ENCODE measurements at regions not wholly inside any gene's neighbourhood (a gene's known extent, or its start where the extent isn't known, plus 50 kb on each side); places are given as distances from the start of the nearest gene placed in this dataset.
A peak's percentile ranks its signal among the peaks of the same experiment; 100 is the strongest.

DNA sequence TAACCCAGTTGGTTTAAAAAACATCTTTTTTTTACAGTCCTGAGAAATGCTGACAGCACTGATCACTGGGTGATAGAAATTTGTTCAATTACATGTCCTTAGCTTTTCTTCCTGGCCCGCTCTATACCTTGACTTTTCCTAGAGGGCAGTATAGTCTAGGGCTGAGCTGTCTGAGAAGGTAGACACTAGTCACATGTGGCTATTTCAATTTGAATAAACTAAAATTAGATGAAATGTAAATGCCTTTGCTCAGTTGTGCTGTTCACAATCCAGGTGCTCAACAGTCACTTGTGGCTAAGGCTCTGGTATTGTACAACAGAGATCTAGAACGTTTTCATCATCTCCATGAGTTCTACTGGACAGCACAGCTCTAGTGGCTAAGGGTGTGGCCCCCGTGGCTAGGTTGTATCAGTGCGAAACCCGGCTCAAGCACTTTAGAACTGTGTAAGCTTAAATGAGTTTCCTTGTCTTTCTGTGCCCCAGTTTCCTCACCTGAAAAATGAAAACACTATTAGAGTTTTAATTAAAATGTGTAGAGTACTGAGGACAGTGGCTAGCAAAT is 111.6 kb upstream of the WDR17 start:
- ChIA-PET POLR2A (no interaction called here), CTCF (interaction anchor here (0.7 to 1.1 kb wide), 3 partner anchors 18 to 387 kb away, joined by 3 to 10 read pairs (median 3); no protein-coding TSS in a partner anchor)
- DNase-seq (ENCODE audit: extremely low spot score), result peak; percentile 16
- no peak for TF ChIP-seq ZNF384 (IDR thresholded peaks at IDR 0.05)
- no peak for TF ChIP-seq HDGF (IDR thresholded peaks at IDR 0.05; ENCODE audit: borderline replicate concordance)
- TF ChIP-seq, protein P1, sequence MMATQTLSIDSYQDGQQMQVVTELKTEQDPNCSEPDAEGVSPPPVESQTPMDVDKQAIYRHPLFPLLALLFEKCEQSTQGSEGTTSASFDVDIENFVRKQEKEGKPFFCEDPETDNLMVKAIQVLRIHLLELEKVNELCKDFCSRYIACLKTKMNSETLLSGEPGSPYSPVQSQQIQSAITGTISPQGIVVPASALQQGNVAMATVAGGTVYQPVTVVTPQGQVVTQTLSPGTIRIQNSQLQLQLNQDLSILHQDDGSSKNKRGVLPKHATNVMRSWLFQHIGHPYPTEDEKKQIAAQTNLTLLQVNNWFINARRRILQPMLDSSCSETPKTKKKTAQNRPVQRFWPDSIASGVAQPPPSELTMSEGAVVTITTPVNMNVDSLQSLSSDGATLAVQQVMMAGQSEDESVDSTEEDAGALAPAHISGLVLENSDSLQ (IDR thresholded peaks at IDR 0.05), result no peak
- no peak for TF ChIP-seq TARDBP (IDR thresholded peaks at IDR 0.05)
- TF ChIP-seq CTBP1 (IDR thresholded peaks at IDR 0.05; ENCODE audit: borderline replicate concordance), result no peak
- no peak for TF ChIP-seq SUZ12 (IDR thresholded peaks at IDR 0.05)
- TF ChIP-seq FOXM1 (IDR thresholded peaks at IDR 0.05; ENCODE audit: borderline replicate concordance), result no peak
- TF ChIP-seq ARNT (IDR thresholded peaks at IDR 0.05), result no peak

DNA sequence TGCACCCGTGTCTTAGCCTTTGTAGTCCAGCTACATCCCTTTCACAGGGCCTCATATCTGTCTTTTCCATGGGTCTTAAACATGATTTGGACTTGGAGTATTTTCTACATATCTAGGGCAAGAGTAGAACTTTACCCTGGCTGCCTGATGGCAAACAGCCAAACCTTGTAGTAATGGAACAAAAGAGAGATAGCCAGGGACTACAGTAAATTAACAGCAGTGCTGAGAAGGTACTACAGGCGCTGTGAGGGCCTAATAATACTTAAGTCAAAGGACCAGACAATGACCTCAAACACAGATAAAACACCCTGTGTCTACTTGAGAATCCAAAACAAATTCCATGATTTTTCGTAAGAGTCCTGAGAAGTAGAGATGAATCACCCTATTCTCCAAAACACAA is 111.0 kb upstream of the WDR17 start:
- TF ChIP-seq L3MBTL2 (conservative IDR thresholded peaks at IDR 0.05), result no peak
- no peak for TF ChIP-seq FOXM1 (IDR thresholded peaks at IDR 0.05; ENCODE audit: borderline replicate concordance)
- TF ChIP-seq CTBP1 (IDR thresholded peaks at IDR 0.05; ENCODE audit: borderline replicate concordance), result no peak
- TF ChIP-seq BHLHE40 (IDR thresholded peaks at IDR 0.05; ENCODE audit: borderline replicate concordance), result no peak
- TF ChIP-seq LEF1 (IDR thresholded peaks at IDR 0.05; ENCODE audit: borderline replicate concordance), result no peak
- TF ChIP-seq SP1 (IDR thresholded peaks at IDR 0.05), result no peak
- no peak for TF ChIP-seq ARNT (IDR thresholded peaks at IDR 0.05)
- TF ChIP-seq ZNF384 (IDR thresholded peaks at IDR 0.05), result no peak
- POLR2A ChIA-PET, result no interaction called here
- DNase-seq (ENCODE audit: extremely low spot score), result no peak
- CTCF ChIA-PET, result no interaction called here

DNA sequence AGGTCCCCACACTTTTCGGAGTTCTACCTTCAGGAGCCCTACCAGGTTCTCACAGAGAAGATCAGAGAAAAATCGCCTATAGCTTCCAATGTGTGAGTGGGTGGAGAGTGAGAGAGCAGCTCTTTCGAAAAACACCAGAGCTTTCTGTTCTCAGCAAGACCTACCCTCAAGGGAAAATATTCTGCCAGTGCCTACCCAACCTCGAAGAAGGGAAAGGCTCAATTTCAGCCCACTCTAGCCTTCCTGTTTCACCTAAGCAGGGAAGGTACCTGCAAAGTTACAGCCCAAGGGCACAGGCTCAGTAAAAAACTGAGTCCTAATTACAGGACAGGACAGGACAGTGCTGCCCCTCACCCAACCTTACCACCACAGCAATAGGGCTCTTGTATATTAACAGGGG is 104.0 kb upstream of the WDR17 start:
- no peak for DNase-seq (ENCODE audit: extremely low spot score)
- CTCF ChIA-PET, result no interaction called here
- POLR2A ChIA-PET, result no interaction called here
- TF ChIP-seq, protein P1 (IDR thresholded peaks at IDR 0.05), result no peak
- no peak for TF ChIP-seq FOXA1 (IDR thresholded peaks at IDR 0.05)

DNA sequence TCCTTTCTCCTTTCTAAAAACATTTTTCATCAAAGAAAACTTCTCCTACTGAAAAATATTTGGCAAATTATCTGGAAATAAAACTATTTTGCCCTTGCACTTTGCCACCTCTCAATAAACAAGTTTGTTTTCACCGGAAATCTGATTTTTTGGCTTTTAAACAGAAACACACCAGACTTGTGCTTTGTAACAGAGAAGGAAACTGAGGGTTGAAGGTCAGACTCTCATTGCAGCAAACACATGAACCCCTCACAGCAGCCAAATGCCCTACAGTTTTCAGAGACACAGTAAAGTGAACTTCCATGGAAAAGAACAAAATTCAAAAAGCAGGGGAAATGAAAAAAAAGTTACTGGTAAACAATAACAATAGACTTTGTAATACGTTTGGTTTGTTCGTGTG is 95.6 kb upstream of the WDR17 start:
- CTCF ChIA-PET, result no interaction called here
- no peak for TF ChIP-seq L3MBTL2 (conservative IDR thresholded peaks at IDR 0.05)
- no peak for TF ChIP-seq TARDBP (IDR thresholded peaks at IDR 0.05)
- no peak for TF ChIP-seq BHLHE40 (IDR thresholded peaks at IDR 0.05; ENCODE audit: borderline replicate concordance)
- TF ChIP-seq, protein P1 (IDR thresholded peaks at IDR 0.05), result no peak
- no peak for TF ChIP-seq FOXK2 (IDR thresholded peaks at IDR 0.05)
- no peak for TF ChIP-seq FOXM1 (IDR thresholded peaks at IDR 0.05; ENCODE audit: borderline replicate concordance)
- no peak for TF ChIP-seq SUZ12 (IDR thresholded peaks at IDR 0.05)
- TF ChIP-seq ELF4 (IDR thresholded peaks at IDR 0.05), result no peak
- TF ChIP-seq FOXA1 (IDR thresholded peaks at IDR 0.05), result no peak
- TF ChIP-seq NFRKB (IDR thresholded peaks at IDR 0.05), result no peak
- TF ChIP-seq ARNT (IDR thresholded peaks at IDR 0.05), result no peak
- POLR2A ChIA-PET, result no interaction called here
- DNase-seq (ENCODE audit: extremely low spot score), result no peak

DNA sequence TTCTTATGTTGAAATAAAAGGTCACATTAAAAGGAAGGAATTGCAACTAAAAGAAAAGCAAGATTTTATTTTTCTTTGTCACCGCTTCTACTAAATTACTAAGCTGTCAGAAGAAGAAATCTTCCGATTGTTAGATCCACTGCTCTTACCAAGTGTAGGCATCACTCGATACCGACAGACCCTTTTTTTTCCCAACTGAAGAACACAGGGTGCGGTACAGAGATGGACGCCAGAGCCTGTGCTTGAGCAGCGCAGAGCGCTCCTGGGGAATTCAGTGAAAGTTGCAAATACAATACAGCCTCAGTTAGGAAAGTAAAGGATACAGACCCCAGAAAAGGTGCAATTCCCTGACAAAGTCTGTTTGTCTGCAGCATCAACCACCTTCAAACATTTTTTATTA is 94.9 kb upstream of the WDR17 start:
- DNase-seq (ENCODE audit: extremely low spot score), result no peak
- POLR2A ChIA-PET, result no interaction called here
- TF ChIP-seq ELF4 (IDR thresholded peaks at IDR 0.05) (no peak), FOXK2 (IDR thresholded peaks at IDR 0.05) (no peak), BHLHE40 (IDR thresholded peaks at IDR 0.05; ENCODE audit: borderline replicate concordance) (no peak), SP1 (IDR thresholded peaks at IDR 0.05) (no peak), NFRKB (IDR thresholded peaks at IDR 0.05) (no peak), FOXA1 (IDR thresholded peaks at IDR 0.05) (no peak), SUZ12 (IDR thresholded peaks at IDR 0.05) (no peak), TARDBP (IDR thresholded peaks at IDR 0.05) (no peak), CTBP1 (IDR thresholded peaks at IDR 0.05; ENCODE audit: borderline replicate concordance) (no peak), FOXM1 (IDR thresholded peaks at IDR 0.05; ENCODE audit: borderline replicate concordance) (no peak), HDGF (IDR thresholded peaks at IDR 0.05; ENCODE audit: borderline replicate concordance) (no peak), LEF1 (IDR thresholded peaks at IDR 0.05; ENCODE audit: borderline replicate concordance) (no peak), L3MBTL2 (conservative IDR thresholded peaks at IDR 0.05) (no peak), ARNT (IDR thresholded peaks at IDR 0.05) (no peak)
- TF ChIP-seq, protein P1 (IDR thresholded peaks at IDR 0.05), result no peak
- CTCF ChIA-PET, result no interaction called here

DNA sequence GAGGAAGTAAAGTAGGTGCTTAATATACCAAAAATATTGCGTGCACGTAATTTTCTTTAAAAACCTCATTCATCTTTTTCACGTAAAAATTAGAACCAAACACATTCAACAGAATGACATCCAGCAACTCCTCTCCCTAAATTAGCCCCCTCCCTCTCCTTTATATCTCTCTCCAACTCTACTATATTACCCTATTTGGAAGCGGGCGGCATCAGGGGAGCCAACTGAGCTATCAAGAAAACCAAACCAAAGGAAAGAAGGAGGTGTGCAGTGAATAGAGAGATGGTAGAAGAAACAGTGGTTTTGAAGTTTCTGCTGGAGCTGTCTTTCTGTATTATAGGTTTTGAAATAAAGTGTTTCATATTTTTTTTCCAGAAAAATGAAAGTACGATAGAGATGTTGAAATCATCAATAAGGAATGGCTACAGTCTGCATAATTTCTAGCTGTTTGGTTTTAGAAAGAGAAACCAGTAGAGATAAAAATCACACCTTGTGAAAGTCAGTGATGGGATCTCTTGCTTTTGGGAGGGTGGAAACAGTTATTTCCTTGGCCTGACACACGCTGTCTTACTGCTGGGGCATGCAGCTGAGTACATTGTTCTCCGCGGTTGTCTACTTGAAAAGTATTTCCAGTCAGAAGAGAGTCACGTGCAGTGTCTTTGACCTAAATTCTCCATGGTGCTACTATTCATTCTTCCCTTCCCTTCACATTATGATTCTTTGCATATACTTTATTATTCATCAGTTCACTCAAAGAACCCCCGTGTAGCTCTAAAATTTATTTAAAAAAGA is 94.1 kb upstream of the WDR17 start:
- no peak for TF ChIP-seq SUZ12 (IDR thresholded peaks at IDR 0.05)
- no peak for TF ChIP-seq TARDBP (IDR thresholded peaks at IDR 0.05)
- no peak for TF ChIP-seq FOXA1 (IDR thresholded peaks at IDR 0.05)
- no peak for TF ChIP-seq LEF1 (IDR thresholded peaks at IDR 0.05; ENCODE audit: borderline replicate concordance)
- no peak for TF ChIP-seq FOXK2 (IDR thresholded peaks at IDR 0.05)
- no peak for TF ChIP-seq ELF4 (IDR thresholded peaks at IDR 0.05)
- no peak for TF ChIP-seq ARNT (IDR thresholded peaks at IDR 0.05)
- TF ChIP-seq SP1 (IDR thresholded peaks at IDR 0.05), result no peak
- TF ChIP-seq, protein P1 (IDR thresholded peaks at IDR 0.05), result no peak
- TF ChIP-seq L3MBTL2 (conservative IDR thresholded peaks at IDR 0.05), result no peak
- no peak for TF ChIP-seq ZNF384 (IDR thresholded peaks at IDR 0.05)
- no peak for TF ChIP-seq HDGF (IDR thresholded peaks at IDR 0.05; ENCODE audit: borderline replicate concordance)
- TF ChIP-seq FOXM1 (IDR thresholded peaks at IDR 0.05; ENCODE audit: borderline replicate concordance), result no peak
- TF ChIP-seq NFRKB (IDR thresholded peaks at IDR 0.05), result no peak
- no peak for TF ChIP-seq CTBP1 (IDR thresholded peaks at IDR 0.05; ENCODE audit: borderline replicate concordance)
- TF ChIP-seq BHLHE40 (IDR thresholded peaks at IDR 0.05; ENCODE audit: borderline replicate concordance), result no peak
- ChIA-PET CTCF (interaction anchor here (0.7 kb wide), 1 partner anchor 18 kb away, joined by 3 read pairs; no protein-coding TSS in a partner anchor), POLR2A (no interaction called here)
- no peak for DNase-seq (ENCODE audit: extremely low spot score)

Data from HEK293T (cell line).